ENCODE measurements at regions not wholly inside any gene's neighbourhood (a gene's known extent, or its start where the extent isn't known, plus 50 kb on each side); places are given as distances from the start of the nearest gene placed in this dataset.
"Not testable (repeated sequence)": the region's sequence is repeated elsewhere in the genome, so short reads cannot be mapped to it uniquely, and the experiment has no call there.

GRCh38 chrX:45485719-45486118 is 285.0 kb upstream of the DIPK2B start:
- no peak for DNase-seq (ENCODE audit: low spot score)

DNA sequence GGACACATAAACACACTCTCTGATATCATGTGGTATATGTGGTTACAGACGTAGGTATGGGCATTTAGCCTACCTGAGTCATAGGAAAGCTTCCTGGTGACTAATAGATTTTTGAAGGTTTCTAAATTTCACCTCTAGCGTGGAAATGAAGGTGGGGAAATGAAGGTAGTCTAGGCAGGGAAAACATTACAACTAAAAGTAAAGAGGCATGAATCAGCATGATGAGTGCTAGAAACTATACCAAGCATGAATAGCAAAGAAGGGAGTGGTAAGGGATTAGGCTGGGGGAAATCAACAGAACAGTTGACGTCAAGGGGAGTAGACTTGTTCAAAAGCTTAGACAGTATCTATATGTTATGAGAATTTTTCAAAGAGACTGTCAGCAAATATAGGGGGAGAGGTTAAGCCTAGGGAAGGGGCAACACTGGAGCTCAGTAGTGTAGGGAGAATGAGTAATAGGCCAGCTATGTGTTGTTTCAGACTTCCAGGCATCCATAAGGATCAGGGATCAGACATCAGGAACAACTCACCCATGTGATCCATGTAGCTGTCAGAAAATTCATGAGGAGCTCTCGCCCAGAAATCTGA is 279.3 kb upstream of the DIPK2B start:
- peak; percentile 34 for DNase-seq (ENCODE audit: low spot score)

- DNase-seq (ENCODE audit: low spot score), result peak; percentile 29
Measured at GRCh38 chrX:45479196-45479834, 278.6 kb upstream of the DIPK2B start.

DNA sequence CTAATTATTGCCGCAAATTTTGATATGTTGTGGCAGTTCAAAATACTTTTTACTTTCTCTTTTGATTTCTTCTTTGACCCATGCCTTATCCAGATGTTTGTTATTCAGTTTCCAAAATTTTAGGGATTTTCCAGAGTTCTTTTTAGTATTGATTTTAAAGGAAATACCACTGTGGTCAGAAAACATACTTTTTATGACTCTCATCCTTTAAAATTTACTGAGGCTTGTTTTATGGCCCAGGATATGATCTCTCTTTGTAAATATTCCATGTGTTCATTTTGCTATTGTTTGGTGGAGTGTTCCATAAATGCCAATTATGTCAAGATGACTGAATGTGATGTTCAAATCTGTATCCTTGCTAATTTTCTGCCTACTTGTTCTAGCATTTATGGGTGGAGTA is 272.3 kb upstream of the DIPK2B start:
- no peak for DNase-seq (ENCODE audit: low spot score)

DNA sequence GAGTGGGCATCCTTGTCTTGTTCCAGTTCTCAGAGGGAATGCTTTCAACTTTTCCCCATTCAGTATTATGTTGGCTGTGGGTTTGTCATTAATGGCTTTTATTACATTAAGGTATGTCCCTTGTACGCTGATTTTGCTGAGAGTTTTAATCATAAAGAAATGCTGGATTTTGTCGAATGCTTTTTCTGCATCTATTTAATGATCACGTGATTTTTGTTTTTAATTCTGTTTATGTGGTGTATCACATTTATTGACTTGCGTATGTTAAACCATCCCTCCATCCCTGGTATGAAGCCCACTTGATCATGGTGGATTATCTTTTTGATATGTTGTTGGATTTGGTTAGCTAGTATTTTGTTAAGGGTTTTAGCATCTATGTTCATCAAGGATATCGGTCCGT is 266.9 kb upstream of the DIPK2B start:
- DNase-seq (ENCODE audit: low spot score), result not testable (repeated sequence)

GRCh38 chrX:45455732-45456131 is 255.1 kb upstream of the DIPK2B start:
- DNase-seq (ENCODE audit: low spot score), result not testable (repeated sequence)

- no peak for DNase-seq (ENCODE audit: low spot score)
Measured at GRCh38 chrX:45454290-45454689, 253.6 kb upstream of the DIPK2B start.

DNA sequence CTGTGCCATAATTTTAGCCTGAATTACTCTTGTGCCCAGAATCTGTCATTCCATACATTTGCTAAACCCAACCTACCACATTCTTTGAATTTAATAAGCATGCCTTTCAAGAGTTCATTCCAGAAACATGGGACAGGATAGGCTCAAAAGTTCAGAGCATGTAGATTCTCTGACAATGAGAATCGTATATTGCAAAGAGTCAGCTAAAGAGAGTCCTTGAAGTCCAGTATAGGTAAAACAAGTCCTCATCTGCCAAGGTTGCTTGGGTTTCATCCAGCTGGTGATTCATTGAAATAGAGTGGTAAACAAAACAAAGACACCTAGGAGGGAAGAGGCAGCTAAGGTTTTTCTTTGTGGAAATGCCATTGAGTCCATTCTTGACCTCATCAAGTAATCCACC is 249.3 kb upstream of the DIPK2B start:
- DNase-seq (ENCODE audit: low spot score), result no peak

GRCh38 chrX:45447995-45448394 is 247.3 kb upstream of the DIPK2B start:
- no peak for DNase-seq (ENCODE audit: low spot score)

DNA sequence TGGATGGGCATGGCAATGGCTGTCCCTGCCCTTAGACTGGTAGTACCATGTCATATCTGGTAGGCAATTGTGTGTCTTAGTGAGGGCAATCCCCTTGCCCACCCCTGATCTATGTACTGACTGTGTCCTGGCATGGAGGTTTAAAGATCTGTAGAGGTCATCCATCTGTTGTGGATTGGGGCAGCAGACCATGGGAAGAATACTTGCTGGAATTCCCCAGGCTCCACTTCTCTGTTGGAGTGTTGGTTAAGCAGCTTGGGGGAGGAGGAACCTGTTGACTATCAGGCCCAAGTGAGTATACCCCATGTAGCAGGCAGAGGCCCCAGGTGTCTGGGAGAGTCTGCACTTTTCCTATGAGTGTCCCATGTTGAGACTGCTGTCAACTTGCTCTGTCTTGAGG is 246.7 kb upstream of the DIPK2B start:
- DNase-seq (ENCODE audit: low spot score), result no peak

DNA sequence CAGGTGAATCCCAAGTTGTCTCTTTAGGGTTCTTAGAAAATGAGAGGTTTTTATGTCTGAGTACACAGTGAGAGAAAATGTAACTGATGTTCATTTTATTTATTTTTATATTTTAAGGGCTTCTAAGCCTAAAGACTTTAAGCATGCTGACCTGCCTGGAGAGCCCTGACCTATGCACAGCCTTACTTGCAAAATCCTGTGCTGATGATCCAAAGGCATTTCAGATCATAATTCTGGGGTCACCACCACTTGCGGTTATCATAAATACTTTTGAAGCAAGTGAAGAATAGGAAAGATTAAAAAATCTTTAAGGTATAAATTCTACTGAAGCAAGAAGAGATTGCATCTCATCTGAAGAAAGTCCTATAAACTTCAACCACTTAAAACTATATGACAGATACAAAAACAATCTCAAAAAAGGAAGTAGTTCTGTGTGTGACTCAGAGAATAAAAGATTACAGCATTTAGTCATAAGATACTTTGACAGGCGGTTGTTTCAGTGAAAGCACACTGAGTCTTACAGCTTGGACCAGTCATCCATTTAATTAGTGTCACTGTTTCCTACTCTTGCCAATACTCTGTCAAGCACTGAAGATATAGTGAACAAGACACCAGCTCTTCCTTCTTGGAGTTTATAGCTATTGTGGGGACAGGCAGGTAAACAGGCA is 245.2 kb upstream of the DIPK2B start:
- DNase-seq (ENCODE audit: low spot score), result peak; percentile 29

GRCh38 chrX:45437186-45437585 is 236.5 kb upstream of the DIPK2B start:
- DNase-seq (ENCODE audit: low spot score), result no peak

GRCh38 chrX:45435481-45435880 is 234.8 kb upstream of the DIPK2B start:
- DNase-seq (ENCODE audit: low spot score), result no peak

GRCh38 chrX:45434231-45434630 is 233.6 kb upstream of the DIPK2B start:
- no peak for DNase-seq (ENCODE audit: low spot score)

- no peak for DNase-seq (ENCODE audit: low spot score)
Measured at GRCh38 chrX:45428831-45429230, 228.2 kb upstream of the DIPK2B start.

GRCh38 chrX:45424326-45424725 is 223.7 kb upstream of the DIPK2B start:
- DNase-seq (ENCODE audit: low spot score), result no peak

- no peak for DNase-seq (ENCODE audit: low spot score)
Measured at GRCh38 chrX:45422216-45422925, 221.7 kb upstream of the DIPK2B start.

- DNase-seq (ENCODE audit: low spot score), result no peak
Measured at GRCh38 chrX:45421806-45422205, 221.1 kb upstream of the DIPK2B start.

DNA sequence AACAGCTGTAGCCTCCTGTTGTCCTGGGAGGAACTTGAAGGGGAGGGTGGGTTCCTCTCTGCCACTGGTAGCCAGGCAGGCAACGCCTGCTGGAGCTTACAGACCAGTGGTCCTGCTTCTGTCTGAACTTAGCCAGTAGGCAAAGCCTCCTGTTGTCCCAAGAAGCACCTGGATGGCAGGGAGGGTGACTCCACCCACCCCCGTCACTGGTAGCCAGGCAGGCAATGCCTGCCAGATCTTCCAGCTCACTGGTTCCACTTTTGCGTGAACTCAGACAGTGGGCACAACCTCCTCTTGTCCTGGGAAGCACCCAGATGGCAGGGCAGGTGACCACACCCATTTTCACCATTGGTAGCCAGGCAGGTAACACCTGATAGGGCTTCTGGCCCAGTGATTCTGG is 203.5 kb upstream of the DIPK2B start:
- no peak for DNase-seq (ENCODE audit: low spot score)

- no peak for DNase-seq (ENCODE audit: low spot score)
Measured at GRCh38 chrX:45401923-45402322, 201.2 kb upstream of the DIPK2B start.

DNA sequence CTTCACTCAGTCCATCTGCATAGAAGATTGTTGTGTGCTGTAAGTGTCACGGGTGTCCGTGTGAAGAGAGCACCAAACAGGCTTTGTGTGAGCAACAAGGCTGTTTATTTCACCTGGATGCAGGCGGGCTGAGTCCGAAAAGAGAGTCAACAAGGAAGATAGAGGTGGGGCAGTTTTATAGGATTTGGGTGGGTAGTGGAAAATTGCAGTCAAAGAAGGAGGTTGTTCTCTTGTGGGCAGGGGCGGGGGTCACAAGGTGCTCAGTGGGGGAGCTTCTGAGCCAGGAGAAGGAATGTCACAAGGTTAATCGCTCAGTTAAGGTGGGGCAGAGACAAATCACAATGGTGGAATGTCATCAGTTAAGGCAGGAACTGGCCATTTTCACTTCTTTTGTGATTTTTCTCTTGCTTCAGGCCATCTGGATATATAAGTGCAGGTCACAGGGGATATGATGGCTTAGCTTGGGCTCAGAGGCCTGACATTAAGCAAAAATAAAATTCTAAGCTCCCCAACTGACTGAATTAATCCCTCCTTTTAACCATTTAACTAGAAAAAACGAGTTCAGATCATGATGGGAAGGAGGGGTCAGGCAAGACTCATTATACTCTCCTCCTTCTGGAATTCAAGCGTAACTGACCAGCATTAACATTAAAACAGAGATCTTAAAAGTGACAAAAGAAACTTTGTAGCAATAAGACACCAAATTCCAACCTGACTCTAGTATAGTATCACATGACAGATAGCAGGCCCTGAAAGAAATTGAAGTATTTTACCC is 200.5 kb upstream of the DIPK2B start:
- not testable (repeated sequence) for DNase-seq (ENCODE audit: low spot score)
